ENCODE measurements at regions not wholly inside any gene's neighbourhood (a gene's known extent, or its start where the extent isn't known, plus 50 kb on each side); places are given as distances from the start of the nearest gene placed in this dataset.

- TF ChIP-seq CTCF (IDR thresholded peaks at IDR 0.05) (no peak), EZH2 (IDR thresholded peaks at IDR 0.05; ENCODE audit: borderline replicate concordance, insufficient read depth, low read depth, low read length, poor library complexity, severe bottlenecking) (no peak)
Observed at GRCh38 chr18:72601944-72602343, 57.8 kb upstream of the CBLN2 start.
